ENCODE measurements at regions not wholly inside any gene's neighbourhood (a gene's known extent, or its start where the extent isn't known, plus 50 kb on each side); places are given as distances from the start of the nearest gene placed in this dataset.
"Not testable (repeated sequence)": the region's sequence is repeated elsewhere in the genome, so short reads cannot be mapped to it uniquely, and the experiment has no call there.

- 79 to 86% methylated on average over 1 of the region's 1 CpG for WGBS, 2 donors
- Histone ChIP-seq H3K4me3 (no peak overlapping the region), H3K9me3 (no peaks in the 10 kb centered on the region), H3K36me3 (no peaks in the 10 kb centered on the region), H3K27me3 (no peaks in the 10 kb centered on the region), H3K4me1 (no peaks in the 10 kb centered on the region), H3K27ac (no peak overlapping the region)
- no peak for DNase-seq (ENCODE audit: low spot score in 2 of 2)
- TF ChIP-seq, protein P1, sequence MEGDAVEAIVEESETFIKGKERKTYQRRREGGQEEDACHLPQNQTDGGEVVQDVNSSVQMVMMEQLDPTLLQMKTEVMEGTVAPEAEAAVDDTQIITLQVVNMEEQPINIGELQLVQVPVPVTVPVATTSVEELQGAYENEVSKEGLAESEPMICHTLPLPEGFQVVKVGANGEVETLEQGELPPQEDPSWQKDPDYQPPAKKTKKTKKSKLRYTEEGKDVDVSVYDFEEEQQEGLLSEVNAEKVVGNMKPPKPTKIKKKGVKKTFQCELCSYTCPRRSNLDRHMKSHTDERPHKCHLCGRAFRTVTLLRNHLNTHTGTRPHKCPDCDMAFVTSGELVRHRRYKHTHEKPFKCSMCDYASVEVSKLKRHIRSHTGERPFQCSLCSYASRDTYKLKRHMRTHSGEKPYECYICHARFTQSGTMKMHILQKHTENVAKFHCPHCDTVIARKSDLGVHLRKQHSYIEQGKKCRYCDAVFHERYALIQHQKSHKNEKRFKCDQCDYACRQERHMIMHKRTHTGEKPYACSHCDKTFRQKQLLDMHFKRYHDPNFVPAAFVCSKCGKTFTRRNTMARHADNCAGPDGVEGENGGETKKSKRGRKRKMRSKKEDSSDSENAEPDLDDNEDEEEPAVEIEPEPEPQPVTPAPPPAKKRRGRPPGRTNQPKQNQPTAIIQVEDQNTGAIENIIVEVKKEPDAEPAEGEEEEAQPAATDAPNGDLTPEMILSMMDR (IDR thresholded peaks at IDR 0.05) = no peak
- TF ChIP-seq EP300 (IDR thresholded peaks at IDR 0.05) (no peak), POLR2A (IDR thresholded peaks at IDR 0.05) (no peak)
These were observed 1443.3 kb downstream of the RAPGEF2 start for GRCh38 chr4:160546201-160546600.

DNA sequence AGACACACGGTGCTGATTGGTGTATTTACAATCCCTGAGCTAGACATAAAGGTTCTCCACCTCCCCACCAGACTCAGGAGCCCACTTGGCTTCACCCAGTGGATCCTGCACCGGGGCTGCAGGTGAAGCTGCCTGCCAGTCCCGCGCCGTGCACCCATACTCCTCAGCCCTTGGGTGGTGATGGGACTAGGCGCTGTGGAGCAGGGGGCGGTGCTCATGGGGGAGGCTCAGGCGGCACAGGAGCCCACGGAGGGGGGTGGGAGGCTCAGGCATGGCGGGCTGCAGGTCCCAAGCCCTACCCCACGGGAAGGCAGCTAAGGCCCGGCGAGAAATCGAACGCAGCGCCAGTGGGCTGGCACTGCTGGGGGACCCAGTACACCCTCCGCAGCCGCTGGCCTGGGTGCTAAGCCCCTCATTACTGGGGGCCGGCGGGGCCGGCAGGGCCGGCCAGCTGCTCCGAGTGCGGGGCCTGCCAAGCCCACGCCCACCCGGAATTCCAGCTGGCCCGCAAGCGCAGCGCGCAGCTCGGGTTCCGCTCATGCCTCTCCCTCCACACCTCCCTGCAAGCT, 1447.2 kb downstream of the RAPGEF2 start:
- DNase-seq (ENCODE audit: low spot score in 2 of 2); H3K9me3 ChIP-seq; H3K27me3 ChIP-seq; H3K4me3 ChIP-seq; H3K36me3 ChIP-seq; H3K27ac ChIP-seq; H3K4me1 ChIP-seq: not testable (repeated sequence)
- WGBS, 2 donors = 95 to 98% methylated on average over 23 to 31 of the region's 32 CpGs

GRCh38 chr4:160562661-160563060, 1459.8 kb downstream of the RAPGEF2 start:
- TF ChIP-seq POLR2A (IDR thresholded peaks at IDR 0.05) (no peak), EP300 (IDR thresholded peaks at IDR 0.05) (no peak)
- TF ChIP-seq, protein P1 (IDR thresholded peaks at IDR 0.05) = no peak
- Histone ChIP-seq H3K4me1 (no peaks in the 10 kb centered on the region), H3K36me3 (no peaks in the 10 kb centered on the region), H3K27me3 (no peaks in the 10 kb centered on the region), H3K27ac (no peak overlapping the region), H3K9me3 (no peaks in the 10 kb centered on the region), H3K4me3 (no peak overlapping the region)
- DNase-seq (ENCODE audit: low spot score in 2 of 2) = no peak
- WGBS, 2 donors = 89 to 91% methylated on average over 4 of the region's 4 CpGs

DNA sequence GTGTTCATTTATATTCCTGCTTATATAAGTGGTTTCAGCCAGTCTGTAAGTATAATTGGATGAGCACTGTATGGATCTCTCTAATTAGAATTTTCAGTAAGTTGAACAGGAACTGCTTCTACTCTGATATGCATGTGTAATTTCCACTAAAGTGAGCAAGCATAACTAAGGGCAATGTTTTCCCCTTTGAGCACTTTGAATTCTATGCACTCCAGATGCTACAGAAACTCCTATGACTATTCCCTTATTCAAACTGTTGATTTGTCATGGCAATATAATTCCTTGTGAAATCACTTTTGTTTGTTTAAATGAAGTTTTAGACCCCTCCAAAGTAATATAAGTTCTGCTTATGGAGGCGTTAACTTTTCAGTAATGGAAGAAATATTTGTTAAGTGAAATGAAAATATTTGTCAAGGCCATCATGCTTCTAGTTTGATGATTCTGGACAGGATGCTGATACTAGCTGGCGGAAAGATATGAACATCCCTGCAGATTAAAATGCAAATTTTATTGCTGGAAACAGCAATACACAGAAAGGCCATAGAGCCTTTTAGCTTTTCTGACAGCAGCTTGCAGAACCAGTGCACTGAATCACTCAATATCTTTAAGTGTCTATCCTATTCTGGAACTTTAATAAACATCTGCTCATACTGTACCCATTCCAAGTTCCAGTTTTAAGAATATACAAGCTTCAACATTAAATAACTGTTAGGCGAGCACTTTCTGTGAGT, 1460.8 kb downstream of the RAPGEF2 start:
- no peaks in the 10 kb centered on the region for H3K4me1 ChIP-seq
- TF ChIP-seq POLR2A (IDR thresholded peaks at IDR 0.05) = no peak
- TF ChIP-seq EP300 (IDR thresholded peaks at IDR 0.05) = no peak
- TF ChIP-seq, protein P1 (IDR thresholded peaks at IDR 0.05) = no peak
- no peak overlapping the region for H3K4me3 ChIP-seq
- no peaks in the 10 kb centered on the region for H3K9me3 ChIP-seq
- no peak overlapping the region for H3K27ac ChIP-seq
- no peaks in the 10 kb centered on the region for H3K27me3 ChIP-seq
- DNase-seq (ENCODE audit: low spot score in 2 of 2) = no peak
- 66 to 74% methylated on average over 3 of the region's 3 CpGs for WGBS, 2 donors
- H3K36me3 ChIP-seq = no peaks in the 10 kb centered on the region

DNA sequence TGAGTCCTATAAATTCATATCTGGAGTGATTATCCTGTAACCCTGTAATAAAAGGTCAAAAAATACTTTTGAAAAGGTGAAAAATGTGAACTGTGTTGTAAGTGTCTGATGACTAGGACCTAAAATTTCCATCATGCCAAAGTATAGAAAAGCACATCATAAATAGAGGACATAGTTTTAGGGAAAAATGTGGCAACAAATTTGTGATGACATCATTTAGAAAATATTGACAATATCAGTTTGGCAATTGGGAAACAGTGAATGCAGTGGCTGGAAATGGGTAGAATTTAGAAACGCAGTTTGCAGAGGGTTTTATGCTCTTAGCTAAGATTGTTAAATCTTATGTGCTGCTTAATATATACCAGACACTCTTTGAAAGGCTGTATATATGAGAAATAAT, 1464.8 kb downstream of the RAPGEF2 start:
- Histone ChIP-seq H3K4me3 (no peak overlapping the region), H3K27me3 (no peaks in the 10 kb centered on the region), H3K27ac (no peak overlapping the region), H3K9me3 (no peaks in the 10 kb centered on the region), H3K4me1 (no peaks in the 10 kb centered on the region), H3K36me3 (no peaks in the 10 kb centered on the region)
- TF ChIP-seq, protein P1 (IDR thresholded peaks at IDR 0.05) = no peak
- TF ChIP-seq EP300 (IDR thresholded peaks at IDR 0.05) = no peak
- TF ChIP-seq POLR2A (IDR thresholded peaks at IDR 0.05) = no peak
- DNase-seq (ENCODE audit: low spot score in 2 of 2) = no peak
- WGBS, 2 donors = 92% methylated on average over 1 of the region's 1 CpG
